Astrocyte (in vitro differentiated cells and primary cell): ENCODE measurements at regions not wholly inside any gene's neighbourhood (a gene's known extent, or its start where the extent isn't known, plus 50 kb on each side); places are given as distances from the start of the nearest gene placed in this dataset.
A peak's percentile ranks its signal among the peaks of the same experiment; 100 is the strongest.

Experiments used
- DNase-seq: peaks from one replicate; pipeline ENCODE4 v3.0.0-alpha.2; 2010; ENCODE audit warnings: low read depth
- FAIRE-seq: peaks from 2 replicates; lab custom pipeline; 2011; peaks lifted over from hg19 to GRCh38; lab: Jason Lieb, UNC
- H2AFZ ChIP-seq: 2 replicates; pipeline ENCODE4 v1.6.0; 2012; ENCODE audit warnings: low read depth, low read length, inconsistent platforms
- H3K27ac ChIP-seq: 2 replicates; pipeline ENCODE4 v1.5.1; 2011; ENCODE audit warnings: low read depth, low read length, inconsistent platforms
- H3K27me3 ChIP-seq: 2 replicates; pipeline ENCODE4 v1.6.0; 2011; ENCODE audit warnings: low read length, inconsistent platforms; ENCODE audit not compliant: insufficient read depth
- H3K36me3 ChIP-seq: 2 replicates; pipeline ENCODE4 v1.5.1; 2011; ENCODE audit warnings: low read length, inconsistent platforms; ENCODE audit not compliant: insufficient read depth
- H3K4me1 ChIP-seq: 2 replicates; pipeline ENCODE4 v1.5.1; 2011; ENCODE audit warnings: low read length, inconsistent platforms; ENCODE audit not compliant: insufficient read depth
- H3K4me2 ChIP-seq: 2 replicates; pipeline ENCODE4 v1.6.0; 2012; ENCODE audit warnings: low read length, inconsistent platforms
- H3K4me3 ChIP-seq: 2 replicates; pipeline ENCODE4 v1.5.1; 2011; ENCODE audit warnings: low read depth, mild to moderate bottlenecking, low read length, inconsistent platforms; ENCODE audit not compliant: insufficient read depth
- H3K79me2 ChIP-seq: 2 replicates; pipeline ENCODE4 v1.6.0; 2012; ENCODE audit warnings: mild to moderate bottlenecking, low read length, inconsistent platforms; ENCODE audit not compliant: insufficient read depth
- H3K9ac ChIP-seq: 2 replicates; pipeline ENCODE4 v1.6.0; 2012; ENCODE audit warnings: mild to moderate bottlenecking, low read length, inconsistent platforms
- H3K9me3 ChIP-seq: 2 replicates; pipeline ENCODE4 v1.5.1; 2012; ENCODE audit warnings: low read depth, mild to moderate bottlenecking, low read length, inconsistent platforms; ENCODE audit not compliant: insufficient read depth
- H4K20me1 ChIP-seq: 2 replicates; pipeline ENCODE4 v1.6.0; 2012; ENCODE audit warnings: low read length, inconsistent platforms; ENCODE audit not compliant: insufficient read depth
- H3K27ac Mint-ChIP-seq: one replicate; pipeline ENCODE4 v1.8.0; 2021; ENCODE audit warnings: mild to moderate bottlenecking, mixed read lengths; ENCODE audit not compliant: unreplicated experiment
- H3K27me3 Mint-ChIP-seq: one replicate; pipeline ENCODE4 v1.8.0; 2021; ENCODE audit warnings: low read depth, mixed read lengths; ENCODE audit not compliant: unreplicated experiment
- H3K36me3 Mint-ChIP-seq: one replicate; pipeline ENCODE4 v1.8.0; 2021; ENCODE audit warnings: low read depth, mixed read lengths; ENCODE audit not compliant: unreplicated experiment
- H3K4me1 Mint-ChIP-seq: one replicate; pipeline ENCODE4 v1.8.0; 2021; ENCODE audit warnings: low read depth, mixed read lengths; ENCODE audit not compliant: unreplicated experiment
- H3K4me3 Mint-ChIP-seq: one replicate; pipeline ENCODE4 v1.8.0; 2021; ENCODE audit warnings: mild to moderate bottlenecking, moderate library complexity, mixed read lengths; ENCODE audit not compliant: unreplicated experiment
- H3K9me3 Mint-ChIP-seq: one replicate; pipeline ENCODE4 v1.8.0; 2021; ENCODE audit warnings: mild to moderate bottlenecking, mixed read lengths; ENCODE audit not compliant: unreplicated experiment
- EZH2 ChIP-seq: IDR thresholded peaks from 2 replicates; pipeline ENCODE4 v1.6.1; 2012; ENCODE audit warnings: mild to moderate bottlenecking, low read length, inconsistent platforms; ENCODE audit not compliant: insufficient read depth
- TF ChIP-seq, protein P1 (sequence below): IDR thresholded peaks from 2 replicates; pipeline ENCODE4 v1.5.1; 2011; ENCODE audit warnings: low read depth, mild to moderate bottlenecking, inconsistent platforms, low read length, moderate library complexity; ENCODE audit not compliant: insufficient read depth

DNA sequence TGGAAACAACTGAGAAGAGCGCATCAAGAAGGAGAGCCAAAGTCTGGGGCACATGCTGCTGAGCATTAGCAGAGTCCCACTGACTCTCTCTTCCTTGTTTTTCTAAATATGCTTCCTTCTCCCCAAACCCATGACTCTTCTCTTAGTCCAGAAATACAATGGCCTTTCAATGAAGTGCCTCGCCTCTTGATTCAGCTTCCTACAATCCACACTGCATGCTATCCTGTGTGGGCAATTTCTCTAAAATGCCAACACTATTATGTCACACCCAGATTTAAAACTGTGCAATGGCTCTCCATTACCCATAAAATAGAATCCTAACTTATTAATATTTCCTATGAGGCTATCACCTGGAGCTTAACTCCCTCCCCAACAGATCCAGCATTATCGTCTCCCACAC lies 198.6 kb downstream of the RPAP3 start:
- H3K27me3 ChIP-seq, result no peaks in the 10 kb centered on the region
- FAIRE-seq (peak; percentile 43), DNase-seq (peak; percentile 32)
- no peaks in the 10 kb centered on the region for H4K20me1 ChIP-seq
- Mint-ChIP-seq H3K36me3 (no peaks in the 10 kb centered on the region), H3K27me3 (peaks cover 2% of the 10 kb centered on the region), H3K4me3 (no peak overlapping the region), H3K4me1 (peaks cover 17% of the 10 kb centered on the region), H3K9me3 (peaks cover 3% of the 10 kb centered on the region), H3K27ac (no peak overlapping the region)
- H2AFZ ChIP-seq, result no peak overlapping the region
- H3K79me2 ChIP-seq, result no peaks in the 10 kb centered on the region
- H3K4me3 ChIP-seq, result no peak overlapping the region
- no peak overlapping the region for H3K9ac ChIP-seq
- no peaks in the 10 kb centered on the region for H3K36me3 ChIP-seq
- TF ChIP-seq, protein P1, sequence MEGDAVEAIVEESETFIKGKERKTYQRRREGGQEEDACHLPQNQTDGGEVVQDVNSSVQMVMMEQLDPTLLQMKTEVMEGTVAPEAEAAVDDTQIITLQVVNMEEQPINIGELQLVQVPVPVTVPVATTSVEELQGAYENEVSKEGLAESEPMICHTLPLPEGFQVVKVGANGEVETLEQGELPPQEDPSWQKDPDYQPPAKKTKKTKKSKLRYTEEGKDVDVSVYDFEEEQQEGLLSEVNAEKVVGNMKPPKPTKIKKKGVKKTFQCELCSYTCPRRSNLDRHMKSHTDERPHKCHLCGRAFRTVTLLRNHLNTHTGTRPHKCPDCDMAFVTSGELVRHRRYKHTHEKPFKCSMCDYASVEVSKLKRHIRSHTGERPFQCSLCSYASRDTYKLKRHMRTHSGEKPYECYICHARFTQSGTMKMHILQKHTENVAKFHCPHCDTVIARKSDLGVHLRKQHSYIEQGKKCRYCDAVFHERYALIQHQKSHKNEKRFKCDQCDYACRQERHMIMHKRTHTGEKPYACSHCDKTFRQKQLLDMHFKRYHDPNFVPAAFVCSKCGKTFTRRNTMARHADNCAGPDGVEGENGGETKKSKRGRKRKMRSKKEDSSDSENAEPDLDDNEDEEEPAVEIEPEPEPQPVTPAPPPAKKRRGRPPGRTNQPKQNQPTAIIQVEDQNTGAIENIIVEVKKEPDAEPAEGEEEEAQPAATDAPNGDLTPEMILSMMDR, result no peak
- TF ChIP-seq EZH2, result no peak
- H3K9me3 ChIP-seq, result no peaks in the 10 kb centered on the region
- H3K27ac ChIP-seq, result no peak overlapping the region
- no peak overlapping the region for H3K4me2 ChIP-seq
- peaks cover 26% of the 10 kb centered on the region for H3K4me1 ChIP-seq

DNA sequence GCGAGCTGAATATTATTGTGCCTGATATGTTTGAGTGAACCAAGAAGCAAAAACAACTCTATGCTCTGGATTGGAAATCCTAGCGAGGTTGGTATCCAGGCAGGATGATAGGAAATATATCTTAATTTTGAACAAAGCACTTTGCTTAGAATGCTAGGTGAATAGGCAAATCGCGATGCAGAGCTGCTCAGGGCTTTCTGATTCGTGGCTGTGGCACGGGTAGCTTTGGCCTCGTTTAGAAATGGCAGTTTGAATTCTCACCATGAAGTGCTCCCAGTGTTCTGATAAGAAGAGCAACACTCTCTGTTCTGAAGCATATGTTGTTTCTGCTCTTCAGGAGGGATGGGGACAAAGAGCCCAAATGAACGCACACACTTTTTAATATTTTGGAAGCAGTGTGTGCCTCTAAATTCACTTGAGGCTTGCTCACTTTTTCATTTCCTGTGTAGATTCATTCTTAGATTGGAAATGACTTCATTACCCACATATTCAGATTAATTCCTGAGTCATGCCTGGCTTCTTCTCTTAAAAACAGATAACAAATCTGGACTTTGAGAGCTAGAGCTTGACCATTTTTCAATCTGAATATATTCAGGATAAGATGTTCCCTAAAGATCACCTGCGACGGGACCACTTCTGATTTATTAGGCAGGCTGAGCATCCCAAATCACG lies 200.9 kb downstream of the RPAP3 start:
- H3K4me2 ChIP-seq, result peak overlapping the region; percentile 77
- peak; percentile 98 for FAIRE-seq

More for the DNA sequence above, 200.9 kb downstream of the RPAP3 start:
- Mint-ChIP-seq H3K27me3 (peaks cover 2% of the 10 kb centered on the region), H3K27ac (no peak overlapping the region), H3K4me3 (no peak overlapping the region), H3K4me1 (peaks cover 17% of the 10 kb centered on the region), H3K36me3 (no peaks in the 10 kb centered on the region), H3K9me3 (no peaks in the 10 kb centered on the region)
- H3K36me3 ChIP-seq, result no peaks in the 10 kb centered on the region
- H3K9me3 ChIP-seq, result no peaks in the 10 kb centered on the region
- TF ChIP-seq EZH2, result no peak
- TF ChIP-seq, protein P1, result no peak
- no peaks in the 10 kb centered on the region for H3K79me2 ChIP-seq
- peak overlapping the region; percentile 31 for H3K4me3 ChIP-seq
- peak overlapping the region; percentile 82 for H3K27ac ChIP-seq
- H4K20me1 ChIP-seq, result no peaks in the 10 kb centered on the region
- no peaks in the 10 kb centered on the region for H3K27me3 ChIP-seq
- peak overlapping the region; percentile 56 for H2AFZ ChIP-seq
- peaks cover 26% of the 10 kb centered on the region for H3K4me1 ChIP-seq
- DNase-seq, result peak; percentile 88
- peak overlapping the region; percentile 64 for H3K9ac ChIP-seq
